ENCODE measurements at regions not wholly inside any gene's neighbourhood (a gene's known extent, or its start where the extent isn't known, plus 50 kb on each side); places are given as distances from the start of the nearest gene placed in this dataset.

DNA sequence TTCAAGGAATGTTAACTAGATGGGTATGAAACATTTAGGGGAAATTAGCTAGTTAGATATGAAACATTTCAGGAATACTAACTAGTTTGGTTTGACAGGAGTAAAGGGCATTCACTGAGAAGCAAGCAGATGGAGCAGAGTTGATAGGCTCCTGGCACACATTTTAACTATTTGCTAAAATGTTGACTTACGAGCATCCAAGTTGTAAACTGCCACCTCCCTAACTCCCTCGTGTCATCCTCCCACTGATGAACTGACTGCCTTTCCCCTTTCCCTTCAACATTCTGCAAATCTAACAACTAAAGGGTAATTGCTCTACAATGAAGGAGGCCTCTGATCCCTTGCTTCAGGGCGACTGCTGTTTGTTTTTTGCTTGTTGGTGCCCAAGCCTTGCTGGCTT is 580.4 kb upstream of the FAM98A start:
- TF ChIP-seq, protein P1, sequence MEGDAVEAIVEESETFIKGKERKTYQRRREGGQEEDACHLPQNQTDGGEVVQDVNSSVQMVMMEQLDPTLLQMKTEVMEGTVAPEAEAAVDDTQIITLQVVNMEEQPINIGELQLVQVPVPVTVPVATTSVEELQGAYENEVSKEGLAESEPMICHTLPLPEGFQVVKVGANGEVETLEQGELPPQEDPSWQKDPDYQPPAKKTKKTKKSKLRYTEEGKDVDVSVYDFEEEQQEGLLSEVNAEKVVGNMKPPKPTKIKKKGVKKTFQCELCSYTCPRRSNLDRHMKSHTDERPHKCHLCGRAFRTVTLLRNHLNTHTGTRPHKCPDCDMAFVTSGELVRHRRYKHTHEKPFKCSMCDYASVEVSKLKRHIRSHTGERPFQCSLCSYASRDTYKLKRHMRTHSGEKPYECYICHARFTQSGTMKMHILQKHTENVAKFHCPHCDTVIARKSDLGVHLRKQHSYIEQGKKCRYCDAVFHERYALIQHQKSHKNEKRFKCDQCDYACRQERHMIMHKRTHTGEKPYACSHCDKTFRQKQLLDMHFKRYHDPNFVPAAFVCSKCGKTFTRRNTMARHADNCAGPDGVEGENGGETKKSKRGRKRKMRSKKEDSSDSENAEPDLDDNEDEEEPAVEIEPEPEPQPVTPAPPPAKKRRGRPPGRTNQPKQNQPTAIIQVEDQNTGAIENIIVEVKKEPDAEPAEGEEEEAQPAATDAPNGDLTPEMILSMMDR (IDR thresholded peaks at IDR 0.05), result no peak
- no peak for TF ChIP-seq POLR2A (IDR thresholded peaks at IDR 0.05)
